HG03025 (cell line): ENCODE measurements at regions not wholly inside any gene's neighbourhood (a gene's known extent, or its start where the extent isn't known, plus 50 kb on each side); places are given as distances from the start of the nearest gene placed in this dataset.
"Not testable (repeated sequence)": the region's sequence is repeated elsewhere in the genome, so short reads cannot be mapped to it uniquely, and the experiment has no call there.

Experiments
- ATAC-seq: cut with Tn5 transposase; IDR thresholded peaks from one replicate; pipeline ENCODE4 v1.9.1; 2021; ENCODE audit warnings: mild to moderate bottlenecking, moderate library complexity; ENCODE audit not compliant: unreplicated experiment, low FRiP score

GRCh38 chrX:46235778-46236177 is 309.4 kb downstream of the ZNF674 start:
- ATAC-seq, result no peak

- no peak for ATAC-seq
Observed at GRCh38 chrX:46234775-46235174, 310.4 kb downstream of the ZNF674 start.

- ATAC-seq, result no peak
Observed at GRCh38 chrX:46228389-46228788, 316.8 kb downstream of the ZNF674 start.

GRCh38 chrX:46226422-46226821 is 318.8 kb downstream of the ZNF674 start:
- no peak for ATAC-seq

DNA sequence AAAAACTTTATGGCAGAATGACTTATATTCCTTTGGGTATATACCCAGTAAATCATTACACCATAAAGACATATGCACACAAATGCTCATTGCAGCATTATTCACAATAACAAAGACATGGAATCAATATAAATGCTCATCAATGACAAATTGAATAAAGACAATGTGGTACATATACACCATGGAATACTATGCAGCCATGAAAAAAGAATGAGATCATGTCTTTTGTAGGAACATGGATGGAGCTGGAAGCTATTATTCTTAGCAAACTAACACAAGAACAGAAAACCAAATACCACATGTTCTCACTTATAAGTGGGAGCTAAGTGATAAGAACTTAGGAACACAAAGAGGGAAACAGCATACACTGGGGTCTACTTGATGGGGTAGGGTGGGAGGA is 321.7 kb downstream of the ZNF674 start:
- not testable (repeated sequence) for ATAC-seq

DNA sequence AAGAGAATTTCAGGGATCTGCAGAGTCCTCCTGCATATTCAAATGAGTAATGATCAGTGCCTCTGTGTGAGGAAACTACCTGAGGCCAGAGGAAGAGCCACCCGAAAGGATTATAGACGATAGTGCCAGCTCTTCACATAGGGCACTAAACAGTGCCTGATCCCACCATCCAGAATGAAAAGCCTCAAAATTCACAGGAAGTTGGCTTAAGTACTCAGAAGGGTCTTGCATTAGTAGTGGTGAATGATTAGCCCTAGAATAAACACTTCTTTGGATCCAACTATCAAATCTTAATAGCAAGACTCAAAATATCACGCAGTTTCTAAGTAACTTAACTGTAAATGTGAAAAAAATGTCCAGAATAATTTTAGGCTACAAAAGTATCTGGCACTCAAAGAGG is 324.4 kb downstream of the ZNF674 start:
- no peak for ATAC-seq

DNA sequence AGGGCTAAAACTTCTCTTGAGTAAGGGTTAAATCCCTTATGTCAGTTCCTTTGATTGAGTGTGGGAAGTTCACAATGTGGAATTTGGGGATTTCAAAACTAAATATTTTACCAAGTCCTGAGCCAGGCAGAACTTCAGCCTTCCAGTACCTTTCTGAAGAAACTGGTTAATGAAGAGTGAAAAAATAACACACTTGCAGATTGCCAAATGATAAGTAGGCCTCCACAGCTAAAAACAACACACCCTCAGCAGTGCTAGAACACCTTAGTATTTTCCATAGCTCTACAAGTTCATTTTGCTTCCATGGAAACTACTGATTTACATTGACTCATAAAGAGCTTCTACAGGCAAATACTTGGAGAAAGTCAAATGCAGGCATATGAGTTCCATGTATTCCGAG is 326.8 kb downstream of the ZNF674 start:
- ATAC-seq, result no peak

GRCh38 chrX:46216406-46216805 is 328.8 kb downstream of the ZNF674 start:
- ATAC-seq, result no peak

- ATAC-seq, result no peak
Observed at GRCh38 chrX:46211079-46211478, 334.1 kb downstream of the ZNF674 start.

- ATAC-seq, result no peak
Observed at GRCh38 chrX:46209768-46210167, 335.5 kb downstream of the ZNF674 start.

DNA sequence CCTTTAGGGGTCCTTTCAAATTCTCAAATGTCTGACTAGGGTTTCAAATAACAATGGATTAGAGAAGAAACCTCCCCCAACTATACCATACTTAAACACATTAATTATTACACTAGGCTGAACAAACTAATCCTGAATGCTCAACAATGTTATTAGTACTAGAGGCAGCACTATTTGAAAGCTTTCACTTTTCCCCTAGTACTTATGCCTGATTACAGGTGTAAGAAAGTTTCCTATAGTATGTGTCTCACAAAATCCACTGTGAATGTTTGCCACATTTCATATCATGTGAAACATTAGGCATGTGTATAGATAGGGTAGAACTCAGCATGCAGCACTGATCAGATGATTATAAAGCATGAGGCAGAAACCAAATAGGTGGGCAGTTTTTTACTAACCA is 336.2 kb downstream of the ZNF674 start:
- no peak for ATAC-seq

DNA sequence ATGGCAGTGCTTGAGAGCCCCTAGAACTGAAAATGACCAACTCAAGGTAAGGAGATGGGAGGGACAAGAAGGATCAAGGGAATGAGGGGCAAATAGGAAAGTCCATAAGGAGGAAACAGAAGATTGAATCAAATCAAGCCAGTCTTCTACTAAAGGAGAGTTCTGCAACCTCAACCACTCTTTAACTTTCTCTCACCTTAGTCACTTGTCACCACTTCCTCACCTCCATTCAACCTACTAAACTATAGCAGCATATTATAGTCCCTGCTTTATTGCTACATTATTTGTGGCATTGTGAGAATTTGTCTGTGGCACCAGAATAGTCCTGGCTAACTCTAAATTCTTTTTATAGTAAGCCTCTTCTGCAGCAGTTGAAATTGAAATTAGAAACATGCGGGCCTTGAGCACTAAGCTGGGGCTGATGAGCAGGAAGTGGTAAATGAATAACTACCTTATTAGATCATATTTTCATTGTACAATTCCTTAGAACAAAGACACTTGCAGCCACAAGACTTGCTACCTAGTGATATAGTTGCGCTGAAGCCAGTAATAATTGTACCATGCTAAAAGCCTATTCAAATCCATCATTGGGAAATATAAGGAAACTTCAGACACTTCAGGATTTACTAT is 336.9 kb downstream of the ZNF674 start:
- no peak for ATAC-seq

- ATAC-seq, result no peak
Observed at GRCh38 chrX:46204721-46205422, 340.3 kb downstream of the ZNF674 start.

DNA sequence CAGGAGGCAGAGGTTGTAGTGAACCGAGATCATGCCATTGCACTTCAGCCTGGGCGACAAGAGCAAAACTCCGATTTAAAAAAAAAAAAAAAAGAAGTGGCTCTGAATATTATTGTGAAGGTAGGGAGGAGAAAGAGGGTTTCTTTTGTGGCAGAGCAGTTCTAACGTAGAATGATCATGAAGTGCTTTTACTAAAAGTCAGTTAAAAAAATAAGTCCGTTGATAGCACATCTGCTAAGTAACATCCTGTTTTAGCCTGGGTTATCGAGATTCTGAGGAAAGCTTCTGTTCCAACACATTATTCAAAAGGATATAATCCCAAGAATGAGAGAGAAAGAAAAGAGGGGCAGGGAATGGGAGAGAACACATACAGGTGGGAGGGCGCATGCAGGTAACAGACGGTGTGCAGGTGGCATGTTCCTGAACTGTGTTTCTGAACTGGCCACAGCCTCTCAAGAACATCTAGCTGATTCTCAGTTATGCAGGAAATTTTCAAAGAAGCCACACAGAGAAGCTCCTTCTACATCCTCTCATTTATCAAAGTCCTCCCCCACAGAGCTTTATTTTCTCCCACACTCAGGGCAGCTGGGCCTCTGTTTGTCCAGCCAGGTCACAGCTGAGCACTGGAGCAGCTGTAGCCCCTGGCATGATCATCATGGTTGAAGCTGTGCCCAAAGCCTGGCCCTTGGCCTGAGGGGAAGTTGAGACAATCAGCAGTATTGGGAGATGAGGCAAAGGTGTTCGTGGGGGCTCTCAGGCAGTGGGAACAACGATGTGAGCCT is 342.3 kb downstream of the ZNF674 start:
- ATAC-seq, result no peak

- ATAC-seq, result no peak
Observed at GRCh38 chrX:46200413-46200812, 344.8 kb downstream of the ZNF674 start.

- ATAC-seq, result no peak
Observed at GRCh38 chrX:46198858-46199257, 346.4 kb downstream of the ZNF674 start.

DNA sequence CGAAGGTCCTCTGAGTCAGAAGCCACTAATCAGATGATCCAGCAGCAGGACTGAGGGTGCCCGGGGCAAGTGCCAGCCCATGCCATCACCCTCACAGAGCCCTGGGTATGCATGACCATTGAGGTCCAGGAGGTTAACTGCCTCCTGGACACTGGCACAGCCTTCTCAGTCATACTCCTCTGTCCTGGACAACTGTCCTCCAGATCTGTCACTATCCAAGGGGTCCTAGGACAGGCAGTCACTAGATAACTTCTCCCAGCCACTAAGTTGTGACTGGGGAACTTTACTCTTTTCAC is 358.5 kb downstream of the ZNF674 start:
- ATAC-seq, result not testable (repeated sequence)

- no peak for ATAC-seq
Observed at GRCh38 chrX:46185923-46186810, 359.1 kb downstream of the ZNF674 start.

- no peak for ATAC-seq
Observed at GRCh38 chrX:46184749-46185148, 360.5 kb downstream of the ZNF674 start.

DNA sequence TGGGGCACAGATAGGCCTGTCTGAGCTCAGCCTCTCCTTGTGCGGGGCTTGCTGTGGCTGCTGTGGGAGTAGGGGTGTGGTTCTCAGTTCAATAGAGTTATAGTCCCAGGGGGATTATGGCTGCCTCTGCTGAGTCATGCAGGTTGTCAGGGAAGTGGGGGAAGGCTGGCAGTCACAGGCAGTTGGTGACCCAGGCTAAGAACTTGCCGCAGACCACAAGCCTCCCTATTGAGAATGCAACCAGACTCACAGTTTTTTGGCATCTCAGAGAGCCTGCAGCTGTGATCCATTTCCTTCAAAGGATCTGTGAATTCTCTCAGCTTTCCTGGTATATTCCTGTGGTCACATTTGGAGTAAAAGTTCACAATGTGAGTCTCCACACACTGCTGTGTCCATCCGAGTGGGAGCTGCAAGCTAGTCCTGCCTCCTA is 364.9 kb downstream of the ZNF674 start:
- no peak for ATAC-seq

DNA sequence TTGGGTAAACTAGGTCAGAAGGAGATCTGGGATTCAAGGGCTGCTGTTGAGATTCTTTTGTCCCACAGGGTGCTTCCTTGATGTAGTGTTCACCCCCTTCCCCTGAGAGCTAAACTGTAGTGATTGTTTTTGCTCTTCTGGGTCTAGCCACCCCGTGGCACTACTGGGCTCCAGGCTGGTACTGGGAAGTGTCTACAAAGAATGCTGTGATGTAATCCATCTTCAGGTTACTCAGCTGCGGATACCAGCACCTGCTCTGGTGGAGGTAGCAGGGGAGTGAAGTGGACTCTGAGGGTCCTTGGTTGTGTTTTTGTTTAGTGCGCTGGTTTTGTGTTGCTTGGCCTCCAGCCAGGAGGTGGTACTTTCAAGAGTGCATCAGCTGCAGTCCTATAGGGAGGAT is 365.5 kb downstream of the ZNF674 start:
- no peak for ATAC-seq
